HG03175 (cell line): ENCODE measurements at regions not wholly inside any gene's neighbourhood (a gene's known extent, or its start where the extent isn't known, plus 50 kb on each side); places are given as distances from the start of the nearest gene placed in this dataset.
A peak's percentile ranks its signal among the peaks of the same experiment; 100 is the strongest.

Experiments
- ATAC-seq: cut with Tn5 transposase; IDR thresholded peaks from one replicate; pipeline ENCODE4 v1.9.1; 2021; ENCODE audit warnings: mild to moderate bottlenecking, moderate library complexity; ENCODE audit not compliant: unreplicated experiment

GRCh38 chr6:122524056-122524455, 52.4 kb upstream of the SERINC1 start:
- no peak for ATAC-seq

DNA sequence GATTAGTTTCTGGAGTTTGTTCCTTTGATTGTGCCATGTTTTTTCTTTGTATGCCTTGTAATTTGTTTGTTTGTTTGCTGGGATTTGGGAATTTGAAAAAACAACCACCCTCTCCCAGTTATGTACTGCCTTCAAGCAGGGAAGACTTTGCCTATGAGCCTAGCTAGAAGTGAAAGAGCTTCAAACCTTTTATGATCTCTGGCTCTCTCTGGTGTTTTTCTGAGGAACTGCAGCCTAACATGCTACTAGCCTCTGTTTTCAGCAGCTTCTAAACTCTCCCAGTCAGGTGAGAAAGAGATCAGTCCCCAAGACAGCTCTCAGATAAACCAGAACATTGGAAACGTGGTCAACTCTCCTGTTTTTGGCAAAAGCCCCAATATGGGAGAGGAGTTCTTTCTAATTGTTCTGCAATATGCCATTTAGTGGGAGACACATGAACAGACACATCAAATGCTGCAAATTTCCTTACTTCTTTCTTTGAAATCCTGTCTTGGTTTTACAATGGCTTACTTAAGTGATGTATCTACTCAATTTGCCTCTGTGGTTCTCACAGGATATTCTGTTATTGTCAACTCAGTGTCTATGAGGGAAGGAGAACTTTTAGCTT, 58.9 kb upstream of the SERINC1 start:
- ATAC-seq: peak; percentile 94

GRCh38 chr6:122548281-122548680, 61.9 kb upstream of the PKIB start:
- ATAC-seq: no peak

DNA sequence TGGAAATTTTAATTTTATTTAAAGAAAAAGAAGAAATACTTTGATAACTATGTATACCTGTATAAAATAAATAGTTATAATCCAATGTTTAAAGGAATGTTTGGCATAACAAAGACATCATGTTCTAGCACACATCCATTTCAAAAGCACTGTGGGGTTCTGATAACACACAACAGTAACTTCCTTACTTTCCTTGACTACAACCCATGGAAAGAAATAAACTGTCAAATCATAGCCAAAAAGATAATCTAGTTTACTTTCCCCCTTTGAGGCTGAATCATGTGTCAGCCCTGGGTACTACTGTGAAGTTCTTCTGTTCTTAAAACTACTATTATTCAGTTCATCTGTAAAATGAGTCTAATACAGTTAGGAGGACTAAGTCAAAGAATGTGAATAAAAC, 61.4 kb upstream of the PKIB start:
- no peak for ATAC-seq

GRCh38 chr6:122553697-122554096, 56.5 kb upstream of the PKIB start:
- ATAC-seq: no peak

DNA sequence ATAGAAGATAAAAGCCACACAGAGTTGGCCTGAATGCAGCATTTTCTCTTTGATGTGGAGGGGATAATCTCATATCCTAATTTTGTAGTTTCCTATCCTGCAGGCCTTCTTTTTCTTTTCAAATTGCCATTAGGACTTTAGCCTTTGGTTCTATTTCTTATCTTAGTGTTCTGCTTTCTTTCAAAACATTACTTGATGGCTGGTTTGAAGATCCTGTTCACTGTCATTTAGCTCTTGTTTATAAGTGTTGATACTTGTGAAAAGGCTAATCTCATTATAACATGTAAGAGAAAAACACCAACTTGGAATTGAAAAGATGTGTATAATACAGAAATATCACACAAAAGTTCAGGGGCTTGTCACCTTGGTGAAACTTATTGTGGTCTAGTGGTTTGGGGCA, 54.6 kb upstream of the PKIB start:
- ATAC-seq: no peak

GRCh38 chr6:122558080-122558479, 52.1 kb upstream of the PKIB start:
- ATAC-seq: no peak
